Breast epithelium (tissue), 4 donors: ENCODE measurements at regions not wholly inside any gene's neighbourhood (a gene's known extent, or its start where the extent isn't known, plus 50 kb on each side); places are given as distances from the start of the nearest gene placed in this dataset.

Source experiments
- DNase-seq, 2 donors: peaks; one replicate each; pipeline ENCODE4 v3.0.0-alpha.2; 2019; ENCODE audit warnings: low spot score in 2 of 2
- H3K27ac ChIP-seq, 2 donors: fragments of 200-600 bp; sonication (generic) in 1 of 2; one replicate each; pipeline ENCODE4 v1.5.1; 2016 to 2019; ENCODE audit warnings: mild to moderate bottlenecking in 1 of 2
- H3K27me3 ChIP-seq, 2 donors: fragments of 200-600 bp; sonication (generic) in 1 of 2; one replicate each; pipeline versions ENCODE4 v1.5.1 to v1.6.0; 2017 to 2019; ENCODE audit warnings: control low read depth in 1 of 2, mild to moderate bottlenecking in 1 of 2
- H3K36me3 ChIP-seq: fragments of 200-600 bp; one replicate; pipeline ENCODE4 v1.5.1; 2019
- H3K4me1 ChIP-seq, 2 donors: fragments of 200-600 bp; sonication (generic); one replicate each; pipeline ENCODE4 v1.5.1; 2016 to 2019; ENCODE audit warnings: control low read depth in 1 of 2
- H3K4me3 ChIP-seq, 3 donors: fragments of 200-600 bp; sonication (generic); 1 replicate in 2 of 3; 2 replicates in 1 of 3; pipeline ENCODE4 v1.5.1; 2016 to 2019; ENCODE audit warnings: mild to moderate bottlenecking in 3 of 3, moderate library complexity in 2 of 3
- H3K9me3 ChIP-seq, 2 donors: fragments of 200-600 bp; sonication (generic) in 1 of 2; one replicate each; pipeline ENCODE4 v1.5.1; 2016 to 2019; ENCODE audit warnings: control low read depth in 1 of 2
- CTCF ChIP-seq, 3 donors: fragments of 450-650 bp; IDR thresholded peaks; one replicate each; pipeline ENCODE4 v1.5.1; 2016 to 2017; ENCODE audit warnings: antibody characterized with exemption in 3 of 3, mild to moderate bottlenecking in 3 of 3, moderate library complexity in 3 of 3
- POLR2A ChIP-seq: fragments of 450-650 bp; IDR thresholded peaks from one replicate; pipeline ENCODE4 v1.6.1; 2016; ENCODE audit warnings: antibody characterized with exemption, mild to moderate bottlenecking, moderate library complexity
- POLR2AphosphoS5 ChIP-seq, 3 donors: sonication (generic); formaldehyde crosslinking; IDR thresholded peaks; one replicate each; pipeline ENCODE4 v1.6.1; 2017; ENCODE audit warnings: antibody characterized with exemption in 3 of 3
- intact Hi-C: fragments of 100-400 bp; cut with DNase I; formaldehyde crosslinking; loops from one replicate; pipeline ENCODE4 v1.15.1; 2023; ENCODE audit warnings: low total_unique reads

GRCh38 chr12:89140602-89141238 lies 211.6 kb downstream of the DUSP6 start:
- H3K9me3 ChIP-seq, result no peaks in the 10 kb centered on the region
- H3K27ac ChIP-seq, result no peak overlapping the region
- TF ChIP-seq POLR2AphosphoS5 (IDR thresholded peaks at IDR 0.05), result no peak
- H3K36me3 ChIP-seq, result no peaks in the 10 kb centered on the region
- DNase-seq, result no peak
- H3K4me3 ChIP-seq, result no peak overlapping the region
- H3K4me1 ChIP-seq, result no peaks in the 10 kb centered on the region
- no peaks in the 10 kb centered on the region for H3K27me3 ChIP-seq
- intact Hi-C loops, result no loop called here

- no peak overlapping the region for H3K4me3 ChIP-seq
- intact Hi-C loops, result no loop called here
- H3K4me1 ChIP-seq, result no peaks in the 10 kb centered on the region
- no peak for DNase-seq
- no peaks in the 10 kb centered on the region for H3K36me3 ChIP-seq
- TF ChIP-seq POLR2AphosphoS5 (IDR thresholded peaks at IDR 0.05), result no peak
- TF ChIP-seq POLR2A, result no peak
- no peak for TF ChIP-seq CTCF (IDR thresholded peaks at IDR 0.05)
- no peaks in the 10 kb centered on the region for H3K27me3 ChIP-seq
- no peak overlapping the region for H3K27ac ChIP-seq
- no peaks in the 10 kb centered on the region for H3K9me3 ChIP-seq
These were observed 212.2 kb downstream of the DUSP6 start for GRCh38 chr12:89140141-89140540.

GRCh38 chr12:89139390-89139789 lies 212.9 kb downstream of the DUSP6 start:
- Histone ChIP-seq H3K36me3 (no peaks in the 10 kb centered on the region), H3K27ac (no peak overlapping the region), H3K4me3 (no peak overlapping the region), H3K4me1 (no peaks in the 10 kb centered on the region), H3K9me3 (no peaks in the 10 kb centered on the region), H3K27me3 (no peaks in the 10 kb centered on the region)
- no peak for DNase-seq
- TF ChIP-seq POLR2A (no peak), POLR2AphosphoS5 (IDR thresholded peaks at IDR 0.05) (no peak), CTCF (IDR thresholded peaks at IDR 0.05) (no peak)
- intact Hi-C loops, result no loop called here

GRCh38 chr12:89138048-89138852 lies 214.1 kb downstream of the DUSP6 start:
- no peak overlapping the region for H3K4me3 ChIP-seq
- intact Hi-C loops, result no loop called here
- no peaks in the 10 kb centered on the region for H3K9me3 ChIP-seq
- no peak for TF ChIP-seq CTCF (IDR thresholded peaks at IDR 0.05)
- no peak for TF ChIP-seq POLR2AphosphoS5 (IDR thresholded peaks at IDR 0.05)
- TF ChIP-seq POLR2A, result no peak
- no peak for DNase-seq
- no peaks in the 10 kb centered on the region for H3K36me3 ChIP-seq
- no peaks in the 10 kb centered on the region for H3K27me3 ChIP-seq
- H3K27ac ChIP-seq, result no peak overlapping the region
- no peaks in the 10 kb centered on the region for H3K4me1 ChIP-seq

GRCh38 chr12:89135976-89136634 lies 216.2 kb downstream of the DUSP6 start:
- H3K9me3 ChIP-seq, result no peaks in the 10 kb centered on the region
- intact Hi-C loops, result no loop called here

More at GRCh38 chr12:89135976-89136634, 216.2 kb downstream of the DUSP6 start:
- Histone ChIP-seq H3K27me3 (no peaks in the 10 kb centered on the region), H3K36me3 (no peaks in the 10 kb centered on the region), H3K4me3 (no peak overlapping the region), H3K4me1 (no peaks in the 10 kb centered on the region), H3K27ac (no peak overlapping the region)
- no peak for DNase-seq
- TF ChIP-seq CTCF (IDR thresholded peaks at IDR 0.05), result no peak
- no peak for TF ChIP-seq POLR2AphosphoS5 (IDR thresholded peaks at IDR 0.05)
- no peak for TF ChIP-seq POLR2A
